ENCODE measurements at regions not wholly inside any gene's neighbourhood (a gene's known extent, or its start where the extent isn't known, plus 50 kb on each side); places are given as distances from the start of the nearest gene placed in this dataset.
"Not testable (repeated sequence)": the region's sequence is repeated elsewhere in the genome, so short reads cannot be mapped to it uniquely, and the experiment has no call there.

DNA sequence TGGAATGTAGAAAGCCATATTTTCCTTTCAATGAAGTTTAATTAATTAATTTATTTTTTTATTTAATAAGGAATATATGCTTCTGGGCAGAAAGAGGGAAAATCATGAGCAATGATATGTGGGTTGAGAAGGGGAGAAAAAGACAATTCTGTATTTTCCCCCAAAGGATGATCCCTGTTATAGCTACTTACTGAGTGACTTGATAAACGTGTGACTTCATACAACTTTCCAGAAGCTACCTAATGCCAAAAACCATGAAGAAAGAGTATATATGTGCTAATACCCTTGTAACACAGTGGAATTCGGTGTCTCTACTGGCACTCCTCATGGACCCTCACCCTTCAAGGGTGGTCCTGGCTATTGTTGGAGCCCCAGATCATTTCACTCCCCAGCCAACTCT is 335.0 kb upstream of the KLF4 start:
- no peak overlapping the region for H3K4me3 ChIP-seq
- H3K27me3 ChIP-seq = no peaks in the 10 kb centered on the region

DNA sequence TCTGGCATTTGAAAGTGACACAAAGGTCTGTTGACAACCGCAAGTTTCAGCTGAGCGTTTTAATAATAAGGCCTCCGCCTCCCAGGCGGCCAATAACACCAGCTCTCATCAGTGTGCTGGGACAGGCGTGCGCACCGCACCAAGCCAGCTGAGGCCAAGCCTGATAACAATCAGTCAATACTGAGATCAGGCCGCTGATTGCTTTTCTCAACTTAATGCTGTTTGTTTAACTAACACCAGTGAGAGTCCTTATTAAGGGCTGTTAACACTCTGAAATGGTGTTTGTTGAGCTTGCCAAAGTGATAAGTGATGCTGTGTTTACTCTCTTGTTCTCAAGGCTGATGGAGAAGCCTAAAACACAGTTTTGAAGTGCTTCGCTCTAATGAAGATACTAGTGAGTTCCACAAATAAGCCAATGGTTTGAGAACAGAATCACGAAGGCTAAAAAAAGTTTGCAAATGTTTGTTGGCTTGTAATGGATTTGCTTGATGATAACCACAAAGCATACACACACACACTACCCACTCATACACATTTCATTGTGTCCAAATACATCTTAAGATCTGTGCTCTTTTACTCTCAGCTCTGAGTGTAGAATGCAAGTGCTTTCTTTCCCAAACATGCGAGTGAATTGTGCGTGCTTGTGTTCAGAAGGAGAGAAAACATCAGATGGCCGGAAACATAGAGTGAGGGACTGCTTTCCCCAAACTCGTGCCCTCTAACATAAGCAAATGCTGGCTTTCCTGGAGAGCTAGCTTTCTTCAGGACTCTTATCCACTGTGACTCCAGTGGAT is 330.4 kb upstream of the KLF4 start:
- Histone ChIP-seq H3K36me3 (no peaks in the 10 kb centered on the region), H3K27me3 (no peaks in the 10 kb centered on the region), H3K9me3 (no peaks in the 10 kb centered on the region), H3K4me3 (no peak overlapping the region)
- no peak for DNase-seq

More for the DNA sequence above, 335.0 kb upstream of the KLF4 start:
- no peak for DNase-seq
- no peaks in the 10 kb centered on the region for H3K36me3 ChIP-seq
- H3K9me3 ChIP-seq = peaks cover 4% of the 10 kb centered on the region; the same call in 1 of the 2 replicates

DNA sequence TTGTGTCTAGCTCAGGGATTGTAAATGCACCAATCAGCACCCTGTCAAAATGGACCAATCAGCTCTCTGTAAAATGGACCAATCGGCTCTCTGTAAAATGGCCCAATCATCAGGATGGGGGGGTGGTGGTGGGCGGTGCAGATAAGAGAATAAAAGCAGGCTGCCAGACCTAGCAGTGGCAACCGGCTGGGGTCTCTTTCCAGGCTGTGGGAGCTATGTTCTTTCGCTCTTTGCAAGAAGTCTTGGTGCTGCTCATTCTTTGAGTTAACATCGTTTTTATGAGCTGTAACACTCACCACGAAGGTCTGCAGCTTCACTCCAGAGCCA is 328.9 kb upstream of the KLF4 start:
- H3K4me3 ChIP-seq, H3K36me3 ChIP-seq, H3K27me3 ChIP-seq, H3K9me3 ChIP-seq, DNase-seq: not testable (repeated sequence)

GRCh38 chr9:107817595-107818502 is 328.3 kb upstream of the KLF4 start:
- DNase-seq, H3K4me3 ChIP-seq, H3K36me3 ChIP-seq, H3K9me3 ChIP-seq, H3K27me3 ChIP-seq: not testable (repeated sequence)

- DNase-seq = no peak
These were observed 327.0 kb upstream of the KLF4 start for GRCh38 chr9:107816561-107817021.

DNA sequence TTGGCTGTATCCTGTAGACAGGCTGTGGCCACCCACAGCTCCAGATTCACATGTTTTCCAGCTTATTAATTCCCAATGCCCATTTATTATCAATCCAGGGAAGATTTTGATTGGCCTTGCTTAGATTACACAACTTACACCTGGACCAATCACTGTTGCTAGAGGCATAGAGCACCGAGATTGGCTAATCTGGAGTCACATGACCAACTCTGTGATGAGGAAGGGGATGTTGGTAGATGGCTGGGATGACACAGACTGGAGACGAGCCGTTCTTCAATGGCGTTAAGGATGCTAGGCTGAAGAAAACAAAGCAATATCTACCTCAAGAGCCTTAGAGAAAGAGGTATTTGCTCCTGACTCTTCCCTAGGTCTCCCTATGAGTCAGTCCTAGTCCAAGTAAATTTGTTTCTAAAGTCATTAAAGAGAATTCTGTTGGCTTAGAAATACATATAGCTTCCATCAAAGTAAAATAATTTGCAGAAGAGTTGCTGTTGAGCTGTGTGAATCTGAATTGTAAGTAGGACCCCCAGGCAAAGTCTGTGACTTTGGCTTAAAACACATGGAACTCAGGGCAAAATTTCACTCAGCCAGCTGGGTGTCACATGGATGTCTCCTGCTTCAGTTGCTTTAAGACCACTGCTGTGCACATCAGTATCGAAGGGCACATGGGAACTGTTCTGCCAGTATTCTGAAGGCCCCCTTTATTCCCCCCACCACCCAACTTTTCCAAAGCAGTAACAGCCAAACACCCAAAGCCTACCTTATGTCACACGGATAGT is 326.4 kb upstream of the KLF4 start:
- no peak for DNase-seq
- H3K36me3 ChIP-seq = no peaks in the 10 kb centered on the region
- H3K27me3 ChIP-seq = no peaks in the 10 kb centered on the region
- H3K9me3 ChIP-seq = no peaks in the 10 kb centered on the region
- H3K4me3 ChIP-seq = no peak overlapping the region

More at GRCh38 chr9:107816561-107817021, 327.0 kb upstream of the KLF4 start:
- H3K9me3 ChIP-seq = no peaks in the 10 kb centered on the region
- H3K27me3 ChIP-seq = no peaks in the 10 kb centered on the region
- no peaks in the 10 kb centered on the region for H3K36me3 ChIP-seq
- no peak overlapping the region for H3K4me3 ChIP-seq

- DNase-seq = no peak
- Histone ChIP-seq H3K4me3 (no peak overlapping the region), H3K9me3 (no peaks in the 10 kb centered on the region), H3K27me3 (no peaks in the 10 kb centered on the region), H3K36me3 (no peaks in the 10 kb centered on the region)
These were observed 323.7 kb upstream of the KLF4 start for GRCh38 chr9:107813287-107813686.

- Histone ChIP-seq H3K4me3 (no peak overlapping the region), H3K27me3 (no peaks in the 10 kb centered on the region), H3K36me3 (no peaks in the 10 kb centered on the region), H3K9me3 (no peaks in the 10 kb centered on the region)
- DNase-seq = peak; percentile 61
These were observed 320.9 kb upstream of the KLF4 start for GRCh38 chr9:107810461-107810961.

DNA sequence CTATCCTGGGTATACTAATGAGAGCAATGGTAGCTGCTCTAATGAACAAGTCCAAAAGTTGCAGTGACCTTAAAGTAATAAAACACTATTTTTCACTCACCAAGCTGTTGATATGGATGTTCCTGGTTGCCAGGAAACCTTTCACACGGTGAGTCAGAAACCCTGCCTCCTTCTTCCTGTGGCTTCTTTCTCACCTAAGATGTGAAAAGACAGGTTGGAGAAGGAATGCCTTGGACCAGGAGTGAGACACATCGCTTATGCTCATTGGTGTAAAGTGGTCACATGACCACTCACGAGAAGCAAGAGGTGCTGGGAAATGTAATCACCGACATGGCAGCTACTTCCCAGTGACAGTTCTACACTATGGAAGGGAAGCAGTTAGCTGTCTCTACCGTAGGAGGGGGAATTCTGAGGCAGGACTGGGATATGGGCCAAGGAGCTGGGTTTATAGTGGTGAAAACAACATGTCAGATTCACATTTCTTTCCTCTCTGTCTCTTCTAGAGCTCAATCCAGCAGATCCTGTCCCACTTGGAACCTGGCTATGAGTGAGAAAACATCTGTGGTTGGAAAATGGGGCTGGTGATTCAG is 320.4 kb upstream of the KLF4 start:
- DNase-seq = peak; percentile 30
- Histone ChIP-seq H3K36me3 (no peaks in the 10 kb centered on the region), H3K9me3 (no peaks in the 10 kb centered on the region), H3K27me3 (no peaks in the 10 kb centered on the region), H3K4me3 (no peak overlapping the region)

GRCh38 chr9:107807183-107807582 is 317.6 kb upstream of the KLF4 start:
- DNase-seq = peak; percentile 73
- Histone ChIP-seq H3K27me3 (no peaks in the 10 kb centered on the region), H3K36me3 (no peaks in the 10 kb centered on the region), H3K9me3 (no peaks in the 10 kb centered on the region), H3K4me3 (no peak overlapping the region)

DNA sequence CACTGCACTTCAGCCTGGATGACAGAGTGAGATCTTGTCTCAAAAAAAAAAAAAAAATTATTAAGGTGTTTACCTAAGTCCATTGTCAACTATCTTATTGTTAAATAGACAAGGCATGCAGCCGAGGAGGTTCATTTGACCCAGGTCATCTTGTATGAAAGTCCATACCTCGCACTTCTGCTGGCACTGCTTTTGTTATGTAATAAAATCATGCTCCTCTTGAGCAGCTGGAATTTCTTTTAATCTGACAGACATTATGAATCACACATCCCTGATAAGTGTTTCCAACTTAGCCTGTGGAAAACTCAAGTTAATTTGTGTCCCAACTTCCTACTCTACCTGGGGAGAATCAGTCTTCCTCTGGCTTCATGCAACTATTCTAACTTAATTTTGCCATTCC is 315.6 kb upstream of the KLF4 start:
- no peak for DNase-seq
- no peaks in the 10 kb centered on the region for H3K9me3 ChIP-seq
- H3K36me3 ChIP-seq = no peaks in the 10 kb centered on the region
- no peaks in the 10 kb centered on the region for H3K27me3 ChIP-seq
- H3K4me3 ChIP-seq = no peak overlapping the region

GRCh38 chr9:107794259-107794658 is 304.7 kb upstream of the KLF4 start:
- no peaks in the 10 kb centered on the region for H3K27me3 ChIP-seq
- no peak overlapping the region for H3K4me3 ChIP-seq
- H3K36me3 ChIP-seq = no peaks in the 10 kb centered on the region

GRCh38 chr9:107793541-107793940 is 304.0 kb upstream of the KLF4 start:
- no peaks in the 10 kb centered on the region for H3K9me3 ChIP-seq
- no peak for DNase-seq
- no peak overlapping the region for H3K4me3 ChIP-seq
- H3K36me3 ChIP-seq = no peaks in the 10 kb centered on the region
- no peaks in the 10 kb centered on the region for H3K27me3 ChIP-seq

More at GRCh38 chr9:107794259-107794658, 304.7 kb upstream of the KLF4 start:
- H3K9me3 ChIP-seq = no peaks in the 10 kb centered on the region
- no peak for DNase-seq

DNA sequence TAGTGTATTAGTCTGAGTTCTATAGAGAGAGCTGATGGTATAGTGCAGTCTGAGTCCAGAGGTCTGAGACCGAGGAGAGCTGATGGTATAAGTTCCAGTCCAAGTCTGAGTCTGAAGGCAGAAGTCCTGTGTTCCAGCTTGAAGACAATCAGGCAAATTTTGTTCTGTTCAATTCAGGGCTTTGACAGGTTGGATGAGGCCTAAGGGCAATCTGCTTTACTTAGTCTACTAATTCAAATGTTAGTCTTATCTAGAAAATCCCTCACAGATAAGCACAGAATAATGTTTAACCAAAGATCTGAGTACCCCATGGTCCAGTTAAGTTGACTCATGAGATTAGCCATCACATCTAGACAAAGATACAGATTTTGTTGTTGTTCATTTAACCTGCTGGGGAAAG is 303.0 kb upstream of the KLF4 start:
- no peak for DNase-seq
- Histone ChIP-seq H3K9me3 (no peaks in the 10 kb centered on the region), H3K27me3 (no peaks in the 10 kb centered on the region), H3K4me3 (no peak overlapping the region), H3K36me3 (no peaks in the 10 kb centered on the region)

GRCh38 chr9:107792006-107792405 is 302.4 kb upstream of the KLF4 start:
- Histone ChIP-seq H3K27me3 (no peaks in the 10 kb centered on the region), H3K9me3 (no peaks in the 10 kb centered on the region), H3K4me3 (no peak overlapping the region), H3K36me3 (no peaks in the 10 kb centered on the region)
- DNase-seq = no peak

- H3K9me3 ChIP-seq = no peaks in the 10 kb centered on the region
These were observed 299.6 kb upstream of the KLF4 start for GRCh38 chr9:107789001-107789700.

More at GRCh38 chr9:107789001-107789700, 299.6 kb upstream of the KLF4 start:
- no peak for DNase-seq
- no peaks in the 10 kb centered on the region for H3K27me3 ChIP-seq
- H3K4me3 ChIP-seq = no peak overlapping the region
- no peaks in the 10 kb centered on the region for H3K36me3 ChIP-seq
